Neural progenitor cell (in vitro differentiated cells): ENCODE measurements at regions not wholly inside any gene's neighbourhood (a gene's known extent, or its start where the extent isn't known, plus 50 kb on each side); places are given as distances from the start of the nearest gene placed in this dataset.

Source experiments
- DNase-seq: peaks from one replicate; pipeline ENCODE4 v3.0.0-alpha.2; 2016; ENCODE audit warnings: low spot score
- H2AFZ ChIP-seq: fragments of 200-600 bp; sonication (generic); replicated peaks from 2 replicates; pipeline ENCODE4 v1.6.1; 2016; ENCODE audit warnings: antibody characterized with exemption
- H3F3A ChIP-seq: fragments of 200-600 bp; sonication (generic); 2 replicates; pipeline ENCODE4 v1.6.1; 2016; ENCODE audit warnings: antibody characterized with exemption, low read depth
- H3K27ac ChIP-seq: fragments of 200-600 bp; sonication (generic); 2 replicates; pipeline ENCODE4 v1.5.1; 2016; ENCODE audit warnings: mild to moderate bottlenecking
- H3K27me3 ChIP-seq: fragments of 200-600 bp; sonication (generic); 2 replicates; pipeline ENCODE4 v1.6.1; 2016; ENCODE audit warnings: mild to moderate bottlenecking, moderate library complexity
- H3K36me3 ChIP-seq: fragments of 200-600 bp; sonication (generic); 2 replicates; pipeline ENCODE4 v1.5.1; 2016
- H3K4me1 ChIP-seq: fragments of 200-600 bp; sonication (generic); 2 replicates; pipeline ENCODE4 v1.6.1; 2016; ENCODE audit warnings: mixed run types
- H3K4me2 ChIP-seq: fragments of 200-600 bp; sonication (generic); 2 replicates; pipeline ENCODE4 v1.6.1; 2016
- H3K4me3 ChIP-seq: fragments of 200-600 bp; sonication (generic); 2 replicates; pipeline ENCODE4 v1.5.1; 2016
- H3K79me2 ChIP-seq: fragments of 200-600 bp; sonication (generic); 2 replicates; pipeline ENCODE4 v1.6.1; 2016; ENCODE audit warnings: low read depth
- H3K9ac ChIP-seq: fragments of 200-600 bp; sonication (generic); 2 replicates; pipeline ENCODE4 v1.6.1; 2016
- H3K9me3 ChIP-seq: fragments of 200-600 bp; sonication (generic); 2 replicates; pipeline ENCODE4 v1.5.1; 2016; ENCODE audit warnings: low read depth
- H4K20me1 ChIP-seq: fragments of 200-600 bp; sonication (generic); 2 replicates; pipeline ENCODE4 v1.6.1; 2016; ENCODE audit warnings: low read depth
- H3K27ac Mint-ChIP-seq: 3 replicates; pipeline ENCODE4 v1.8.0; 2021; ENCODE audit warnings: mixed read lengths
- H3K27me3 Mint-ChIP-seq: 2 replicates; pipeline ENCODE4 v1.8.0; 2022; ENCODE audit warnings: low read depth, mild to moderate bottlenecking, inconsistent platforms, moderate library complexity, mixed read lengths; ENCODE audit not compliant: insufficient read depth
- H3K36me3 Mint-ChIP-seq: 3 replicates; pipeline ENCODE4 v1.8.0; 2021; ENCODE audit warnings: mixed read lengths
- H3K4me1 Mint-ChIP-seq: 3 replicates; pipeline ENCODE4 v1.8.0; 2021; ENCODE audit warnings: mixed read lengths
- H3K4me3 Mint-ChIP-seq: 3 replicates; pipeline ENCODE4 v1.8.0; 2021; ENCODE audit warnings: mild to moderate bottlenecking, moderate library complexity, mixed read lengths
- H3K9me3 Mint-ChIP-seq: 3 replicates; pipeline ENCODE4 v1.8.0; 2020; ENCODE audit warnings: mixed read lengths
- EZH2 ChIP-seq: fragments of 200-600 bp; sonication (generic); IDR thresholded peaks from 2 replicates; pipeline ENCODE4 v1.6.1; 2017; ENCODE audit warnings: antibody characterized with exemption, mild to moderate bottlenecking, moderate library complexity
- EZH2phosphoT487 ChIP-seq: fragments of 200-600 bp; sonication (generic); IDR thresholded peaks from 2 replicates; pipeline ENCODE4 v1.6.1; 2017; ENCODE audit warnings: antibody characterized with exemption
- TF ChIP-seq, protein P1 (sequence below): fragments of 200-600 bp; sonication (generic); IDR thresholded peaks from 2 replicates; pipeline ENCODE4 v1.5.1; 2017; ENCODE audit warnings: antibody characterized with exemption, mild to moderate bottlenecking

- TF ChIP-seq EZH2phosphoT487 (no peak), EZH2 (no peak)
- TF ChIP-seq, protein P1, sequence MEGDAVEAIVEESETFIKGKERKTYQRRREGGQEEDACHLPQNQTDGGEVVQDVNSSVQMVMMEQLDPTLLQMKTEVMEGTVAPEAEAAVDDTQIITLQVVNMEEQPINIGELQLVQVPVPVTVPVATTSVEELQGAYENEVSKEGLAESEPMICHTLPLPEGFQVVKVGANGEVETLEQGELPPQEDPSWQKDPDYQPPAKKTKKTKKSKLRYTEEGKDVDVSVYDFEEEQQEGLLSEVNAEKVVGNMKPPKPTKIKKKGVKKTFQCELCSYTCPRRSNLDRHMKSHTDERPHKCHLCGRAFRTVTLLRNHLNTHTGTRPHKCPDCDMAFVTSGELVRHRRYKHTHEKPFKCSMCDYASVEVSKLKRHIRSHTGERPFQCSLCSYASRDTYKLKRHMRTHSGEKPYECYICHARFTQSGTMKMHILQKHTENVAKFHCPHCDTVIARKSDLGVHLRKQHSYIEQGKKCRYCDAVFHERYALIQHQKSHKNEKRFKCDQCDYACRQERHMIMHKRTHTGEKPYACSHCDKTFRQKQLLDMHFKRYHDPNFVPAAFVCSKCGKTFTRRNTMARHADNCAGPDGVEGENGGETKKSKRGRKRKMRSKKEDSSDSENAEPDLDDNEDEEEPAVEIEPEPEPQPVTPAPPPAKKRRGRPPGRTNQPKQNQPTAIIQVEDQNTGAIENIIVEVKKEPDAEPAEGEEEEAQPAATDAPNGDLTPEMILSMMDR, result no peak
- Histone ChIP-seq H3K4me3 (no peak overlapping the region), H3K9ac (no peak overlapping the region), H3K36me3 (no peaks in the 10 kb centered on the region), H4K20me1 (no peaks in the 10 kb centered on the region), H3F3A (peaks cover 28% of the 10 kb centered on the region), H2AFZ (no peak overlapping the region), H3K4me1 (peaks cover 39% of the 10 kb centered on the region), H3K27me3 (no peaks in the 10 kb centered on the region), H3K4me2 (no peak overlapping the region), H3K27ac (no peak overlapping the region), H3K79me2 (no peaks in the 10 kb centered on the region), H3K9me3 (no peaks in the 10 kb centered on the region)
- no peak for DNase-seq
- Mint-ChIP-seq H3K4me3 (no peak overlapping the region), H3K9me3 (peaks cover 4% of the 10 kb centered on the region), H3K27ac (no peak overlapping the region), H3K36me3 (no peaks in the 10 kb centered on the region), H3K4me1 (peaks cover 61% of the 10 kb centered on the region), H3K27me3 (peaks cover 3% of the 10 kb centered on the region)
Measured at GRCh38 chr1:81435175-81435574, 365.6 kb upstream of the ADGRL2 start.

DNA sequence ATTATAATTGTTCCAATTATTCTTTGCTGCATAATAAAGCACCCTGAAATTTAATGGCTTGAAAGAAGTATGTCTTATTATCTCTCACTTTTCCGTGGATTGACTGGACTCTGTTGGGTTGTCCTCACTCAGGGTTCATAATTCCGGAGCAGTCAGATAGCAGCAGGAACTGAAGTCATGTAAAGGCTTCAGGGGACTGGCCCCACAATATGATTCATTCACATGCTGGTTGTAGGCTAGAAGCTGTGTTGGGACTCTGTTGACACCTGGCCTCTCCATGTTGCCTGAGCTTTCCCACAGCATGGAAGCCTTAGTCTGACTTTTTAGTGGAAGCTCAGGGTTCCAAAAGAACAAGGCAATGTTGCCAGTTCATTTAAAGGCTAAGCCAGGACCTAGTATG is 367.1 kb upstream of the ADGRL2 start:
- no peak for DNase-seq
- H3K9me3 Mint-ChIP-seq, result peaks cover under 1% of the 10 kb centered on the region

DNA sequence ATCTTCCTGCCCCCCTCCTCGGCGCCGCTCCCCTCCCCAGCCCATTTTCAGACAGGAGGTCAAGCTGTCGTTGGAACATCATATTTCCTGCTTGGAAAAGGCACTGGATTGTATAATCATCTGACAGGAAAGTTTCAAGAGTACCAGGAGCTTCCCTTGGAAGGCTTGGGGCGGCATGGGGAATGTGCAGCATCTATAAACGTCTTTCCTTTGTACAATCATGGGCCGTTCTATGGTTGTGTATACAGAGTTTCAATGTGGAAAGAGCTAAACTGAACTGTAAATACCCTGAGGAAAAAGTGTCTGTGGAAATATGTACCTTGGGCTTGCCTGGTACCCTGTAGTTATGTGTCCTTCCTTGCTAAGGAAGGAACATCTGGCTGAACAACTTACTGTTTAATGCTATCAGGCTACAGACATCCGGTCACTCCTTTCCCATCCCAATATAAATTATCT is 368.1 kb upstream of the ADGRL2 start:
- Mint-ChIP-seq H3K4me3 (peak overlapping the region; percentile 25), H3K36me3 (no peaks in the 10 kb centered on the region), H3K27ac (peak overlapping the region; percentile 84), H3K9me3 (no peaks in the 10 kb centered on the region), H3K27me3 (peaks cover 3% of the 10 kb centered on the region), H3K4me1 (peaks cover 80% of the 10 kb centered on the region)
- Histone ChIP-seq H3K4me1 (peaks cover 45% of the 10 kb centered on the region), H2AFZ (peak overlapping the region; percentile 39), H3K79me2 (no peaks in the 10 kb centered on the region), H3K9ac (no peak overlapping the region), H4K20me1 (no peaks in the 10 kb centered on the region), H3K4me3 (no peak overlapping the region), H3K27me3 (no peaks in the 10 kb centered on the region), H3K27ac (peak overlapping the region; percentile 36), H3K36me3 (no peaks in the 10 kb centered on the region), H3F3A (peaks cover 35% of the 10 kb centered on the region), H3K9me3 (no peaks in the 10 kb centered on the region), H3K4me2 (peak overlapping the region; percentile 64)
- TF ChIP-seq, protein P1, result no peak
- no peak for TF ChIP-seq EZH2
- no peak for TF ChIP-seq EZH2phosphoT487
- DNase-seq, result no peak

More for the DNA sequence above, 367.1 kb upstream of the ADGRL2 start:
- H3K36me3 ChIP-seq, result no peaks in the 10 kb centered on the region
- Mint-ChIP-seq H3K4me1 (peaks cover 76% of the 10 kb centered on the region), H3K27me3 (peaks cover 3% of the 10 kb centered on the region), H3K4me3 (no peak overlapping the region), H3K36me3 (no peaks in the 10 kb centered on the region), H3K27ac (no peak overlapping the region)
- H3K4me3 ChIP-seq, result no peak overlapping the region
- peaks cover 47% of the 10 kb centered on the region for H3K4me1 ChIP-seq
- no peaks in the 10 kb centered on the region for H3K27me3 ChIP-seq
- no peaks in the 10 kb centered on the region for H3K79me2 ChIP-seq
- no peaks in the 10 kb centered on the region for H3K9me3 ChIP-seq
- no peak overlapping the region for H2AFZ ChIP-seq
- H3K27ac ChIP-seq, result no peak overlapping the region
- no peak overlapping the region for H3K9ac ChIP-seq
- peaks cover 35% of the 10 kb centered on the region for H3F3A ChIP-seq
- no peaks in the 10 kb centered on the region for H4K20me1 ChIP-seq
- no peak overlapping the region for H3K4me2 ChIP-seq
- TF ChIP-seq EZH2phosphoT487 (no peak), EZH2 (no peak)
- TF ChIP-seq, protein P1, result no peak
